ENCODE measurements at regions not wholly inside any gene's neighbourhood (a gene's known extent, or its start where the extent isn't known, plus 50 kb on each side); places are given as distances from the start of the nearest gene placed in this dataset.

- Histone ChIP-seq H3K9me3 (no peaks in the 10 kb centered on the region), H3K27me3 (no peaks in the 10 kb centered on the region), H3K4me1 (peaks cover 0 to 39% (median 32%) of the 10 kb centered on the region in 9 donors), H3K4me3 (no peak overlapping the region), H3K27ac (no peak overlapping the region), H3K36me3 (no peaks in the 10 kb centered on the region)
- 58 to 63% methylated on average over 3 of the region's 3 CpGs for WGBS, 2 donors
- ATAC-seq (no peak), DNase-seq (no peak)
- intact Hi-C loops (cut with DNase I), result no loop called here
- no peak for TF ChIP-seq CTCF (IDR thresholded peaks at IDR 0.05)
Measured at GRCh38 chr15:35311615-35312014, 226.5 kb upstream of the NANOGP8 start.

- intact Hi-C loops (cut with DNase I), result no loop called here
- no peaks in the 10 kb centered on the region for H3K27me3 ChIP-seq
- peak overlapping the region in 6 of 10 donors; percentile 43 to 75 (median 69) for H3K27ac ChIP-seq
- H3K9me3 ChIP-seq, result no peaks in the 10 kb centered on the region
- WGBS, 2 donors, result 51 to 67% methylated on average over 3 of the region's 3 CpGs
- no peak for DNase-seq
- ATAC-seq, result no peak
- H3K4me3 ChIP-seq, result no peak overlapping the region
- H3K36me3 ChIP-seq, result no peaks in the 10 kb centered on the region
- peaks cover 0 to 56% (median 42%) of the 10 kb centered on the region in 9 donors for H3K4me1 ChIP-seq
- TF ChIP-seq CTCF (IDR thresholded peaks at IDR 0.05), result no peak
Measured at GRCh38 chr15:35309886-35310285, 224.8 kb upstream of the NANOGP8 start.

- no peaks in the 10 kb centered on the region for H3K27me3 ChIP-seq
- no peak overlapping the region for H3K4me3 ChIP-seq
- intact Hi-C loops (cut with DNase I), result no loop called here
- H3K9me3 ChIP-seq, result no peaks in the 10 kb centered on the region
- peak overlapping the region in 6 of 10 donors; percentile 43 to 75 (median 69) for H3K27ac ChIP-seq
- TF ChIP-seq CTCF (IDR thresholded peaks at IDR 0.05), result no peak
- peaks cover 0 to 56% (median 42%) of the 10 kb centered on the region in 9 donors for H3K4me1 ChIP-seq
- ATAC-seq (peak; percentile 63 to 95 (median 80)), DNase-seq (peak in 1 of 2 donors; percentile 29)
- 9 to 16% methylated on average over 2 of the region's 2 CpGs for WGBS, 2 donors
- H3K36me3 ChIP-seq, result no peaks in the 10 kb centered on the region
Measured at GRCh38 chr15:35308802-35309201, 223.7 kb upstream of the NANOGP8 start.

GRCh38 chr15:35307676-35308075 lies 222.6 kb upstream of the NANOGP8 start:
- Histone ChIP-seq H3K36me3 (no peaks in the 10 kb centered on the region), H3K27me3 (no peaks in the 10 kb centered on the region), H3K4me1 (peaks cover 0 to 54% (median 41%) of the 10 kb centered on the region in 9 donors), H3K27ac (peak overlapping the region in 2 of 10 donors; percentile 51 to 74), H3K9me3 (no peaks in the 10 kb centered on the region), H3K4me3 (no peak overlapping the region)
- no peak for TF ChIP-seq CTCF (IDR thresholded peaks at IDR 0.05)
- WGBS, 2 donors, result 98 to 99% methylated on average over 1 of the region's 1 CpG
- DNase-seq (no peak), ATAC-seq (no peak)
- intact Hi-C loops (cut with DNase I), result no loop called here

All from heart right ventricle (tissue), 16 donors.